ENCODE measurements at regions not wholly inside any gene's neighbourhood (a gene's known extent, or its start where the extent isn't known, plus 50 kb on each side); places are given as distances from the start of the nearest gene placed in this dataset.

DNA sequence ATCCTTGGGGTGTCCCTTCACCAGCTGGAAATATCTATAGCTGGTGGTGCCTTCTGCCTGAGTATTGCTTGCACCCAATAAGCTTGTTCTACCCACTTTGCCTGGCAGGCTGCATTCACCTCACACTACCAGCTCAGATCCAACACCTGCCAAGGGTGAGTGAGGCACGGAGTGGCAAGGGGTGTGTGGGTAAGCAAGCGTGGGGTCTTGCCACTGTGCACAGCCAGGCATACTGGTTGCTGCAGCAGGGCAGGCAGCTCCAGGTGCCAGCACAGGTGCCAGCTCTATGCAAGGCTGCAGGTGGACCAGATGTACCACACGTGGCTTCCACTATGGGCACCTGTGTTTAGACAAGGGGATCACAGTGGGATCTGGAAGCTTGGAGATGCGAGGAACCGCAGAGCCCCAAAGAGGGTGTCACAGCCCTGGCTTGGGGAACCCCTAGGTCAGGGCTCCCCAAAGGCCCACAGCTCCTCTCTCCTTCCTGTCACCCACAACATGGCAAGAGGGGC lies 167.7 kb upstream of the MRPS30 start:
- TF ChIP-seq, protein P1, sequence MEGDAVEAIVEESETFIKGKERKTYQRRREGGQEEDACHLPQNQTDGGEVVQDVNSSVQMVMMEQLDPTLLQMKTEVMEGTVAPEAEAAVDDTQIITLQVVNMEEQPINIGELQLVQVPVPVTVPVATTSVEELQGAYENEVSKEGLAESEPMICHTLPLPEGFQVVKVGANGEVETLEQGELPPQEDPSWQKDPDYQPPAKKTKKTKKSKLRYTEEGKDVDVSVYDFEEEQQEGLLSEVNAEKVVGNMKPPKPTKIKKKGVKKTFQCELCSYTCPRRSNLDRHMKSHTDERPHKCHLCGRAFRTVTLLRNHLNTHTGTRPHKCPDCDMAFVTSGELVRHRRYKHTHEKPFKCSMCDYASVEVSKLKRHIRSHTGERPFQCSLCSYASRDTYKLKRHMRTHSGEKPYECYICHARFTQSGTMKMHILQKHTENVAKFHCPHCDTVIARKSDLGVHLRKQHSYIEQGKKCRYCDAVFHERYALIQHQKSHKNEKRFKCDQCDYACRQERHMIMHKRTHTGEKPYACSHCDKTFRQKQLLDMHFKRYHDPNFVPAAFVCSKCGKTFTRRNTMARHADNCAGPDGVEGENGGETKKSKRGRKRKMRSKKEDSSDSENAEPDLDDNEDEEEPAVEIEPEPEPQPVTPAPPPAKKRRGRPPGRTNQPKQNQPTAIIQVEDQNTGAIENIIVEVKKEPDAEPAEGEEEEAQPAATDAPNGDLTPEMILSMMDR (CRISPR knock-in tag; IDR thresholded peaks at IDR 0.05): no peak
- TF ChIP-seq ZSCAN30 (CRISPR knock-in tag; IDR thresholded peaks at IDR 0.05) (no peak), NFE2L2 (IDR thresholded peaks at IDR 0.05; ENCODE audit: low read length) (no peak), RAD21 (CRISPR knock-in tag; IDR thresholded peaks at IDR 0.05) (no peak)
- TF ChIP-seq, protein P2, sequence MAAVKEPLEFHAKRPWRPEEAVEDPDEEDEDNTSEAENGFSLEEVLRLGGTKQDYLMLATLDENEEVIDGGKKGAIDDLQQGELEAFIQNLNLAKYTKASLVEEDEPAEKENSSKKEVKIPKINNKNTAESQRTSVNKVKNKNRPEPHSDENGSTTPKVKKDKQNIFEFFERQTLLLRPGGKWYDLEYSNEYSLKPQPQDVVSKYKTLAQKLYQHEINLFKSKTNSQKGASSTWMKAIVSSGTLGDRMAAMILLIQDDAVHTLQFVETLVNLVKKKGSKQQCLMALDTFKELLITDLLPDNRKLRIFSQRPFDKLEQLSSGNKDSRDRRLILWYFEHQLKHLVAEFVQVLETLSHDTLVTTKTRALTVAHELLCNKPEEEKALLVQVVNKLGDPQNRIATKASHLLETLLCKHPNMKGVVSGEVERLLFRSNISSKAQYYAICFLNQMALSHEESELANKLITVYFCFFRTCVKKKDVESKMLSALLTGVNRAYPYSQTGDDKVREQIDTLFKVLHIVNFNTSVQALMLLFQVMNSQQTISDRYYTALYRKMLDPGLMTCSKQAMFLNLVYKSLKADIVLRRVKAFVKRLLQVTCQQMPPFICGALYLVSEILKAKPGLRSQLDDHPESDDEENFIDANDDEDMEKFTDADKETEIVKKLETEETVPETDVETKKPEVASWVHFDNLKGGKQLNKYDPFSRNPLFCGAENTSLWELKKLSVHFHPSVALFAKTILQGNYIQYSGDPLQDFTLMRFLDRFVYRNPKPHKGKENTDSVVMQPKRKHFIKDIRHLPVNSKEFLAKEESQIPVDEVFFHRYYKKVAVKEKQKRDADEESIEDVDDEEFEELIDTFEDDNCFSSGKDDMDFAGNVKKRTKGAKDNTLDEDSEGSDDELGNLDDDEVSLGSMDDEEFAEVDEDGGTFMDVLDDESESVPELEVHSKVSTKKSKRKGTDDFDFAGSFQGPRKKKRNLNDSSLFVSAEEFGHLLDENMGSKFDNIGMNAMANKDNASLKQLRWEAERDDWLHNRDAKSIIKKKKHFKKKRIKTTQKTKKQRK (IDR thresholded peaks at IDR 0.05; ENCODE audit: low read length): no peak

Measured in HepG2 (cell line).